Endodermal cell (in vitro differentiated cells): ENCODE measurements at regions not wholly inside any gene's neighbourhood (a gene's known extent, or its start where the extent isn't known, plus 50 kb on each side); places are given as distances from the start of the nearest gene placed in this dataset.

Experiments used
- DNase-seq: peaks from one replicate; pipeline ENCODE4 v3.0.0-alpha.2; 2017
- H3K27ac ChIP-seq: 2 replicates; pipeline ENCODE4 v1.5.1; 2013; ENCODE audit warnings: mild to moderate bottlenecking, low read depth, low read length, moderate library complexity
- H3K27me3 ChIP-seq: 2 replicates; pipeline ENCODE4 v1.6.1; 2013; ENCODE audit warnings: mild to moderate bottlenecking, low read length, moderate library complexity; ENCODE audit not compliant: insufficient read depth, control insufficient read depth, poor library complexity, severe bottlenecking
- H3K36me3 ChIP-seq: 2 replicates; pipeline ENCODE4 v1.7.0; 2013; ENCODE audit warnings: mild to moderate bottlenecking, low read length, moderate library complexity; ENCODE audit not compliant: control insufficient read depth, insufficient read depth
- H3K4me1 ChIP-seq: one replicate; pipeline ENCODE4 v1.7.0; 2013; ENCODE audit warnings: low read length; ENCODE audit not compliant: control insufficient read depth, insufficient read depth
- H3K4me3 ChIP-seq: 2 replicates; pipeline ENCODE4 v1.5.1; 2013; ENCODE audit warnings: mild to moderate bottlenecking, low read length, moderate library complexity
- H3K9ac ChIP-seq: 2 replicates; pipeline ENCODE4 v1.6.1; 2013; ENCODE audit warnings: mild to moderate bottlenecking, low read length, moderate library complexity; ENCODE audit not compliant: poor library complexity, severe bottlenecking; ENCODE audit errors: extremely low read depth
- H3K9me3 ChIP-seq: 2 replicates; pipeline ENCODE4 v1.6.1; 2013; ENCODE audit warnings: mild to moderate bottlenecking, low read length, moderate library complexity; ENCODE audit not compliant: control insufficient read depth
- H3K27ac Mint-ChIP-seq: 2 replicates; pipeline ENCODE4 v1.8.0; 2020; ENCODE audit warnings: mixed read lengths
- H3K27me3 Mint-ChIP-seq: 2 replicates; pipeline ENCODE4 v1.8.0; 2021; ENCODE audit warnings: mild to moderate bottlenecking, mixed read lengths; ENCODE audit not compliant: insufficient read depth
- H3K36me3 Mint-ChIP-seq: 2 replicates; pipeline ENCODE4 v1.8.0; 2020; ENCODE audit warnings: low read depth, mixed read lengths
- H3K4me1 Mint-ChIP-seq: 2 replicates; pipeline ENCODE4 v1.8.0; 2020; ENCODE audit warnings: mixed read lengths
- H3K4me3 Mint-ChIP-seq: 2 replicates; pipeline ENCODE4 v1.8.0; 2020; ENCODE audit warnings: mild to moderate bottlenecking, moderate library complexity, mixed read lengths
- H3K9me3 Mint-ChIP-seq: 2 replicates; pipeline ENCODE4 v1.8.0; 2020; ENCODE audit warnings: mild to moderate bottlenecking, mixed read lengths
- CTCF ChIP-seq: fragments of 200-600 bp; sonication (generic); conservative IDR thresholded peaks from 2 replicates; pipeline ENCODE4 v1.5.0; 2021; ENCODE audit warnings: antibody characterized with exemption, mild to moderate bottlenecking
- WGBS, 2 experiments: methylation state at CpG; one replicate each; pipeline versions ENCODE4 v1.1.5 to v1.1.7; 2013; ENCODE audit warnings: missing lambda C conversion rate in 2 of 2, mixed read lengths in 1 of 2; ENCODE audit not compliant: insufficient coverage in 1 of 2, insufficient read length in 1 of 2; 5-methylcytosine and 5-hydroxymethylcytosine counted together

GRCh38 chr10:101294109-101294508 is 59.9 kb upstream of the BTRC start:
- Histone ChIP-seq H3K27me3 (peaks cover 92% of the 10 kb centered on the region), H3K4me3 (no peak overlapping the region), H3K9me3 (no peaks in the 10 kb centered on the region), H3K27ac (no peak overlapping the region), H3K4me1 (no peaks in the 10 kb centered on the region), H3K36me3 (no peaks in the 10 kb centered on the region), H3K9ac (no peak overlapping the region)
- Mint-ChIP-seq H3K27me3 (peaks cover 98% of the 10 kb centered on the region), H3K27ac (no peak overlapping the region), H3K4me1 (peaks cover 18% of the 10 kb centered on the region), H3K9me3 (no peaks in the 10 kb centered on the region), H3K4me3 (no peak overlapping the region), H3K36me3 (no peaks in the 10 kb centered on the region)
- 96 to 97% methylated on average over 3 of the region's 3 CpGs for WGBS, 2 experiments
- DNase-seq, result no peak
- TF ChIP-seq CTCF, result no peak

GRCh38 chr10:101295261-101295660 is 58.7 kb upstream of the BTRC start:
- 79 to 80% methylated on average over 1 to 4 of the region's 4 CpGs for WGBS, 2 experiments
- no peak for TF ChIP-seq CTCF
- Histone ChIP-seq H3K27me3 (peaks cover 89% of the 10 kb centered on the region), H3K36me3 (no peaks in the 10 kb centered on the region), H3K9me3 (no peaks in the 10 kb centered on the region), H3K4me3 (no peak overlapping the region), H3K9ac (no peak overlapping the region), H3K27ac (no peak overlapping the region), H3K4me1 (no peaks in the 10 kb centered on the region)
- peaks cover 96% of the 10 kb centered on the region for H3K27me3 Mint-ChIP-seq
- no peak for DNase-seq
- no peak overlapping the region for H3K4me3 Mint-ChIP-seq
- no peak overlapping the region for H3K27ac Mint-ChIP-seq
- no peaks in the 10 kb centered on the region for H3K9me3 Mint-ChIP-seq
- peaks cover 9% of the 10 kb centered on the region for H3K4me1 Mint-ChIP-seq
- H3K36me3 Mint-ChIP-seq, result no peaks in the 10 kb centered on the region

DNA sequence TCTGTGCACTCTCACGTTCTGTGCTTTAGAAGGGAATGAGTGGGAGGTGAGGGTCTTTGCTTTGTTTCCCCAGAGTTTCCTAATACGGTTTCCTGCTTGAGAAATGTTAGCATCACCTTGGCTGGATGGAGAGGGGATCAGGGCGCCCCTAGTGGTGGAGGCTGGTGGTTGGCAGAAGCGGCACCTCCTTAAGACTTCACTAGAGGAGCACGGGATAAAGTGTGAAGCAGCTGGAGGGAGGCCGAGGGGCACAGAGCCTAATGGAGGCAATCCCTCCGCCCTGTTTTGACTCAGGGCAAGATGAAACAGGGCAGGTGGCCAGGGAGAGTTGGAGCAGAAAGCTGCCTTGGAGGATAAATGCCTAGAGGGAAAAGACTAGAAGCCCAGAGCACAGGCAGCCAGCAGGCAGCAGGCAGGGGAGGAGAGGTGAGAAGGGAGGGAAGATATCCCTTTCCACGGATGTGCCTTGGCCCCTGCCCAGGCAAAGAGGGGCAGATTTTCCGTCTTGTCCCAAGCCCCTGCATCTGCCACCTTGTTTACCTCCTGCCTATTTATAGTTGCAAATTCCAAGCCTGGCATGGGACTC is 56.0 kb upstream of the BTRC start:
- H3K27ac Mint-ChIP-seq, result no peak overlapping the region
- H3K9me3 Mint-ChIP-seq, result no peaks in the 10 kb centered on the region
- WGBS, 2 experiments, result 13 to 15% methylated on average over 3 to 9 of the region's 9 CpGs
- H3K27me3 Mint-ChIP-seq, result peaks cover 79% of the 10 kb centered on the region
- no peak overlapping the region for H3K9ac ChIP-seq
- no peak overlapping the region for H3K27ac ChIP-seq
- H3K36me3 ChIP-seq, result no peaks in the 10 kb centered on the region
- H3K4me3 Mint-ChIP-seq, result no peak overlapping the region
- peak; percentile 97 for DNase-seq
- H3K27me3 ChIP-seq, result peaks cover 63% of the 10 kb centered on the region
- TF ChIP-seq CTCF, result peak; percentile 96
- H3K9me3 ChIP-seq, result no peaks in the 10 kb centered on the region
- H3K4me3 ChIP-seq, result no peak overlapping the region
- no peaks in the 10 kb centered on the region for H3K4me1 ChIP-seq
- H3K4me1 Mint-ChIP-seq, result peaks cover 6% of the 10 kb centered on the region
- H3K36me3 Mint-ChIP-seq, result no peaks in the 10 kb centered on the region
